D721Med (cell line): ENCODE measurements at regions not wholly inside any gene's neighbourhood (a gene's known extent, or its start where the extent isn't known, plus 50 kb on each side); places are given as distances from the start of the nearest gene placed in this dataset.

ENCODE experiments used
- DNase-seq: peaks from one replicate; pipeline ENCODE4 v3.0.0; 2011; ENCODE audit warnings: low spot score; ENCODE audit not compliant: insufficient read length
- FAIRE-seq: peaks from 2 replicates; lab custom pipeline; 2011; peaks lifted over from hg19 to GRCh38; lab: Jason Lieb, UNC
- CTCF ChIP-seq: IDR thresholded peaks from 2 replicates; pipeline ENCODE4 v1.5.1; 2012; ENCODE audit warnings: mild to moderate bottlenecking, control low read depth; ENCODE audit not compliant: insufficient read depth; ENCODE audit errors: missing control alignments

DNA sequence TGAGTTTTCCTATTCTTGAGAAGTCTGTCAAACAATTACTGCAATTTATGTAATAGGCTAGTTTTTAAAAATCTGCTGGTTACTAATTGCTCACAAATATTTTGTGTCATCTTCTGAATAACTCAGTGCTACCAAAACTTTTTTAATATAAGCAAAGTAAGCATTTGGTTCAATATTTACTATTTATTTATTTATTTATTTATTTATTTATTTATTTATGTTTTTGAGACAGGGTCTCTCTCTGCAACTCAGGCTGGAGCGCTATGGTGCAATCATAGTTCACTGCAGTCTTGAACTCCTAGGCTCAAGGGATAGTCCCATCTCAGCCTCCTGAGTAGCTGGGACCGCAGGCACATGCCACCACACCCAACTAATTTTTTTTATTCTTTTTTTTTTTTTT, 60.4 kb upstream of the CDH20 start:
- no peak for TF ChIP-seq CTCF
- DNase-seq (no peak), FAIRE-seq (no peak)

- no peak for DNase-seq
- no peak for TF ChIP-seq CTCF
- peak; percentile 98 for FAIRE-seq
These were observed 59.7 kb upstream of the CDH20 start for GRCh38 chr18:61273533-61273932.

DNA sequence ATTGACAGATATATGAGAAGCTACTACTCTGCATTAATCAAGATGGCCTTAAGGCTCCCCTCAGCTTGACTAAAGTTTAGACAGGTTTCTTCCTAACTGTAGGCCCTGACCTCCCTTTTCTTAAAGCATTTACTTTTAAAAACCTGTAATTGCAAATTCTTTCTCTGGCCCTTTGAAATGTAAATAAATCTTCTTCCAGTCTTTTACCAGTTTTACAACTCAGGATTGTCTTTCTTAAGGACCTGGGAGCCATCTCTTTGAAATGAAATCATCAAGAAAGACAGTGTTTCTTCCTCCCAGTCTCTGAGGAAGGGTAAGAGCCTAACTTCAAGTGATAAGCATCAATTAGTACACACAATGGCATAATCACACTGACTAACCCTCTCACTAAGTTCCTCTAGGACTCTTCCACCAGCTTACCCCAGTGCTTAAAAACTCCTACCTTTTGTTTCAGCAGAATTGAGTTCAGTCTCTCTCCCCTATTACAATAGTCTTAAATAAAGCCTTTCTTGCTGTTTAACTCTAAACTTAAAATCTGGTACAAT, 58.7 kb upstream of the CDH20 start:
- no peak for FAIRE-seq
- no peak for DNase-seq
- TF ChIP-seq CTCF = no peak

- no peak for TF ChIP-seq CTCF
- FAIRE-seq = no peak
These were observed 55.4 kb upstream of the CDH20 start for GRCh38 chr18:61277808-61278207.

GRCh38 chr18:61281431-61281830, 51.8 kb upstream of the CDH20 start:
- DNase-seq = no peak
- TF ChIP-seq CTCF = no peak

More at GRCh38 chr18:61277808-61278207, 55.4 kb upstream of the CDH20 start:
- DNase-seq = no peak

GRCh38 chr18:61282926-61283325, 50.3 kb upstream of the CDH20 start:
- TF ChIP-seq CTCF = no peak
- DNase-seq (no peak), FAIRE-seq (peak; percentile 82)

More at GRCh38 chr18:61281431-61281830, 51.8 kb upstream of the CDH20 start:
- FAIRE-seq = peak; percentile 89
